HL-60/S4 treated with phorbol 12-myristate 13-acetate at 8.2 ng/mL for 4 days and 3 days (cell line): ENCODE measurements at regions not wholly inside any gene's neighbourhood (a gene's known extent, or its start where the extent isn't known, plus 50 kb on each side); places are given as distances from the start of the nearest gene placed in this dataset.
"Not testable (repeated sequence)": the region's sequence is repeated elsewhere in the genome, so short reads cannot be mapped to it uniquely, and the experiment has no call there.

Source experiments
- in situ Hi-C: fragments of 300-500 bp; cut with MboI; formaldehyde crosslinking; loops from 2 replicates; pipeline ENCODE4 v1.15.0; 2022; ENCODE audit warnings: low sequenced_read_pairs

DNA sequence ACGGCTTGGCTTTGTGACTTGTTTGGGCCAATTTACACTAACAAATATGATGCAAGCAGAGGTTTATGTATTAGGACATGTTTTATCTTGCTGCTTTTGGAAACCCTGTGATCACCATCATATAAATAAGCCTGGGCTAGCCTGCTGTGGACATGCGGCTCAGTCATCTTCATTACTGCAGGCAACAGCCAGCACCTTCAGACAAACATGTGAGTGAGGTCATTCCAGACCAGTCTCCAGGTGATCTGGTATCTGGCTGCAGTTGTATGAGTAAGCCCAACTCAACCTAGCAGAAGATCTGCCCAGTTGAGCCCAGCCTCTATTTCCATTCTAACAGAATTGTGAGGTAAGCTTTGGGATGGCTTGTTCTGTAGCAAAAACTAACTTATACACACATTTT is 254.6 kb upstream of the ATP5MC3 start:
- in situ Hi-C loops = no loop called here

DNA sequence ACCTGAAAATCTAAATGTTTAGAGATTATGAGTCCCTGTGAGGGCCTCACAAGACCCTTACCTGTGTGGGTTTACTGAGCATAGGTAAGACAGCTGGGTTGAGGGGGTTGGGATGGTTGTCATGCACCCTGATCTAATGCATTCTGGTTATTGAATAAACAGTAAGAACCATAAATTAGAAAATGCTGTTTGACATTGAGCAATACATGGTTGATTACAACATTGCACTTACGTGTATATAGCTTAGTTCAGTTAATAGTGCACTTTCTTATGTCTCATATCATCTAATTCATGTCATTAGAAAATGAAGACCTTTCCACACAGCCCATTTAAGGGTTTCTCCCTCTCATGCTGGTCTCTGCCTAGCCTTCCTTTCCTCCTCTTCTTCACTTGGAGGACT is 253.5 kb upstream of the ATP5MC3 start:
- in situ Hi-C loops = no loop called here

DNA sequence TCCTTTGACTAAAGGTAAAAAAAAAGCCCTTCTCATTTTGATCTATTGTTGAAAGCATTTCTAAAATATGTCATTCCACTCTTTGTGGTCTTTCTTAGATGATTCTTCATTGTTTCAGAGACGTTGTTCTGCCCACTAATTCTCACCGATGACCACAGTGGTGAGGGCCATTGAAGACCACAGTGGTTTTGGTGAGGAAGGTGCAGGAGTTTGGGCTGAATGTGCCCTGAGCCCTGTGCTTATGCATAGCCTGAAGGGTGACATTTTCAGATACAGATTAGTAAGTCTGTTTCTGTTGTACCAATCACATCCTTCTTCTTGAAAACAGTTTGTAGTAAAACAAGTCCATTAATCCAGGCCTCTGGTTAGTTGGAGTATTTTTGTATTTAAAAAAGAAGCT is 251.3 kb upstream of the ATP5MC3 start:
- in situ Hi-C loops = no loop called here

DNA sequence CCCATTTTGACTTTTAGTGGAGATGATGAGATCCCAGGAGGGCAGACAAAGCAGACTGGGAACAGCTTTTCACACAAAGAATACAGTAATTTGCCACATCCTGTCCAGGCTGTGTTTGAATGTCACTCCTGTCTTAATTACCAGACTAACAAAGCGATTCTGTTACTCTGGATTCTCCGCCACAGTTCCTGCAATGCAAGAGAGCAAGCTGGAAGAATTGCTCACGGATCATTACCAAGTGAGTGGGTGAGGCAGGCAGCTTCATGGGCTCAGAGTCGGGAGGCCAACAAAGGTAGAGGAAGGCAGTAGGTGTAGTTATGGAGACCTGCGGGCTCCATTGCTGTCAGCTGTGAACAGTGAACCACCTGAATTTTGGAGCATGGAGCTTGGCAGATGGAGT is 250.5 kb upstream of the ATP5MC3 start:
- in situ Hi-C loops = no loop called here

DNA sequence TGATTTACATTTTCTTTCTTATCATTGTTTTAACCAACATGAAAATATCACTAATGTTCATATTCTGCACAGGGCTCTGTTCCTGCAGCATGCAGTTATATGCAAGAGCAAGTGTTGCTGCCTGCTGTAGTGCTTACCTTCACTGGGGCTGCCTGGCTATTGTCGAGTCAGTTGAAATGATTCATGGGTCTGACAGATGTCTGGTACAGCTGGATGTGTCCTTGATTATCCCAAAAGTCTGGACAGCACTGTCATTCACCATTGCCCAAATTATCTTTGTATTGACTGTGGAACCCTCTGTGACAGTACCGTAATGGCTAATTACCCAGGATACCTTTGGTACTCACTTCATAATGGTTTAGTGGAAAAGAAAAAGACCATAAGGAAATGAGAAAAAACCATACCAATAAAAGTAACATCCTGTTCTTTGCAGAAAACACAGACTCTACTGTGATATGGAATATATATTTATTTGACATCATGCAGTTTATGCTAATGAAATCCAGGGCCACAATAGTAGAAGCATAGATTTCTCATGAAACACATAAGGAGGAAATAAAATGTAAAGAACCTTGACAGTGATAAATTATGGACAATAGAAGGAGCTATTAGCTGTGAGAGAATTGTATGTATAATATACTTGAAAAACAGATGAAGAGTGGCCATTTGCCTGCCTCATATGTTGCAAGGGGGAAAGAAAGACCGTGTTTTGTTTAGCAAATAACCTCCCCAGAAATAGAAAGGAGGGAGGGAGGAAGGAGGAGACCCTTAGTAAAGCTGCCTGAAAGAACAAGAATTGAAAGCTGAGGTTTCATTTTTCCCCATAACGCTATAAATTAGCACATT is 249.8 kb upstream of the ATP5MC3 start:
- in situ Hi-C loops = no loop called here

DNA sequence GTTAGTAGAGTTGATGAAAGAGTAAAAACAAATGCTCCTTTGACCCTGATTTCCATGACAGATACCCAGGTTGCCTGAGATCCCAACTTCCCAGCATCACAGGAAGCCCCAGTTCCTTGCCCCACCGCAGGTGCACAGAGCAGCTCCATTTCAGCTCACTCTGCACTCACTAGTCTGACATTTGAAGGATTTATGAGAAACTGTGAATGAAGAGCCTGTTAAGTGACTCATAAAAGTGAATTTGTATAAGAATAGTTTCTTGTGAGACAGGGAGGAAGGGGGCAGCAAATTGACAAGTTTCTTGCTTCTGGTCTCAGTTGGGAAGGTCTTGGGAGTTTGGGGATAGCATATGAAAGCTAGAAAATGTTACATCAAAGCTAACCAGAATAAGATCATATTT is 248.7 kb upstream of the ATP5MC3 start:
- in situ Hi-C loops = no loop called here

DNA sequence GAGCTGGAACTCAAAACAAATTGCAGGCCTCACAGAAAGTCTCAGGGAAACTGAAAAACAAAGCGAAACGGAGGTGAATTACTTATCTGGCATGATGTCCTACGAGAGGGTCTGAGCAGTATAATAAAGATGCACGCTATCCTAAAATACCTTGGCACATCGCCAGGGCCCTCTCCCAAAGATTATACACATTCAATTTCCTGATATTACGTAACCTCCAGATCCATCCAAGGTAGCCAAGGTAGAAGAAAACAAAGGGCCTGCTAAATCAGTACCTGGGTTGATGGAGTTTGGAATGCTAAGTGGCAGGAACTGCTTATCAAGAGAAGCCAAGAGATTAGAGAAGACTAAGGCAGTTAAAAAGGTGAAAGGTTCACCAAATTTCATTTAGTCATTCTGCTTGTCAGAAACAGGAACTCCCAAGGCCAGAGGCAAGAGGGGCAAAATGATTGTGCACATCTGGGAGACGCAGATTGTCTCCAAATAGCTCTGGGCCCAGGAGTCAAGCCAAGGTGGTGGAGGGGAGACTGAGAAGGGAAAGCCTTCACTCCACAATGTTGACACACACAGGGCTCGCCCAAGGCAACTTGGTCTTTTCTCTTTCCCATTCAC is 236.8 kb upstream of the ATP5MC3 start:
- in situ Hi-C loops = no loop called here

DNA sequence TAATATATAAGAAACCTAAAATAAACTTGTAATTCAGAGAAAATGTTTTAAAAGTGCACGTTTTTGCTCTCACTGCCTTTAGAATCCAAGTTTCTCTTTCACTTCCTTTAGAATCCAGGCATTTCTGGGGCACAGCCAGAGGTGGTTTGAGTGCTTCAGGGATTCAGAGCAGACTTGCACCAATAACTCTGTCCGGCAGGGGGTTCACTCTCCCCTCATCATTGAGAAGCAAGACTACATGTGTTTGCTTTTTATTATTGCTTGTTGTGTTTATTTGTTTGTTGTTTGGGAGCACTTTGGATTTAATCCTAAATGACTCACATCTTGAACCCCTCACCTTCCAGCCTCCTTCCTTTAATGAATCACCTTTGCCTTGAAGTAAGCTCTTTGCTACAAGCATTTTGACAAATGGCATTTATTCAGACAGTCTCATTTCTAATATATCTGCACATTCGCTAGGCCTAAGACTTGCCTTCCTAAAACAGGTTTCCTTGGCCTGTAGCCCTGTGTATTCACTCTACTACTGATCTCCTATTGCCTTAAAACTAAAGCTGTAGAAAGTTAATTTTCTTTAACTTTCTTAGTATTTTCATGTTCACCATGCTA is 233.5 kb upstream of the ATP5MC3 start:
- in situ Hi-C loops = no loop called here

DNA sequence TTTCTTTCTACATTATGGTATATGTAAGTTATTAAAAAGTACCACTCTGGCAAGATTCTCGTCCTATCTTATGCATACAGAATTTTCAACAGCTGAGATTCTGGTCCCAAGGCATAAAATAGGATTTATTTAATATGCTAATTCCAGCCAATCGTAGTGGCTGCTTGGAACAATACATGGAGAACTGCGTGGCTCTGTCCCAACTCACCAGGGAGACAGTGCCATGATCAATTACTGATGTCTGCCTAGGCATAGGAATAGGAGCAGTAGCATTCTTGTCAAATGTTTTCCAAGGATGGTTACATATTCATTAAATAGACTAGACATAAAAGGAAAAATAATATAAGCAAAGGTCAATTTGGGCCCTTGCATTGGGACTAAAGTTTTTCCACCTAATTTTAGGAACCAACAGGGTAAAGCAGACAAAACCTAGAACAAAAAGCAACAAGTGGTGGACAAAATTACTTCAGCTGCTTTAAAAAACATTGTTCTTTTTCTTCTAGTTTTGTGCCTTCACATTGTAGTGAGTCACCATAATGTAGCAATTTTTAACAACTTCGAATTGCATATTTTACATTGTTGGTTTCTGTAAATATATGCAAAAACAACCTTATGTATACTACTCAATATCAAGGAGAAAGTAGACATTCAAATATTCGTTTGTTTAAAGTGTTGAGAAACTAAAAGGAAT is 232.8 kb upstream of the ATP5MC3 start:
- in situ Hi-C loops = no loop called here

DNA sequence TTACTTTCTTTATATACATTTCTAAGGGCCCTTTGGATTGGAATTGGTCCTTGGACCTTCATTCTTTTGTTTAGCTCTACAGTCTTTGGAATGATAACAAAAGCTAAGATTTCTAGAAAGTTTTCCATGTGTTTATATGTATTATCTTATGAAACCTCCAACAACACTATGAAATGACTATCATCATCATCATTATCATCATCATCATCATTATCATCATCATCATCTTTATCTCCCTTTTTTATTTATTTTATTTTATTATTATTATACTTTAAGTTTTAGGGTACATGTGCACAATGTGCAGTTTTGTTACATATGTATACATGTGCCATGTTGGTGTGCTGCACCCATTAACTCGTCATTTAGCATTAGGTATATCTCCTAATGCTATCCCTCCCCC is 229.4 kb upstream of the ATP5MC3 start:
- in situ Hi-C loops = not testable (repeated sequence)

DNA sequence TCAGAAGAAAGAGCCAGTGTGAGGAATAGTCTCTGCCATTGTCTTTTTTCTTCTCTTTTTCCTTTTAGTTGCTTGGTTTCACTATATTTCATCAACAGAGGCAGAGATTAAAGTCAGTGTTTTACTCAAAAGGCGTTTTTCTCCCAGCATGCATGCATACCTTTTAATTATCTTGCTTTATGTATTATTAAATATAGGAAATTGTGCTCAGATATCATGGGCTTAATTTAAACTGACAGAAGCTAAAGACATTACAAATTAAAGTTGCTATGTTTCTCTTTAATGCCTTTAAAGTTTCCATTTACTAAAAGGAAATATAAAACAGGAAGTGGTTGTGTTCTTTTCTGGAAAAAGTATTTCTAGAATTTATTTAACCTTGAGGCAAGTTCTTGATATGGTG is 223.3 kb upstream of the ATP5MC3 start:
- in situ Hi-C loops = no loop called here

DNA sequence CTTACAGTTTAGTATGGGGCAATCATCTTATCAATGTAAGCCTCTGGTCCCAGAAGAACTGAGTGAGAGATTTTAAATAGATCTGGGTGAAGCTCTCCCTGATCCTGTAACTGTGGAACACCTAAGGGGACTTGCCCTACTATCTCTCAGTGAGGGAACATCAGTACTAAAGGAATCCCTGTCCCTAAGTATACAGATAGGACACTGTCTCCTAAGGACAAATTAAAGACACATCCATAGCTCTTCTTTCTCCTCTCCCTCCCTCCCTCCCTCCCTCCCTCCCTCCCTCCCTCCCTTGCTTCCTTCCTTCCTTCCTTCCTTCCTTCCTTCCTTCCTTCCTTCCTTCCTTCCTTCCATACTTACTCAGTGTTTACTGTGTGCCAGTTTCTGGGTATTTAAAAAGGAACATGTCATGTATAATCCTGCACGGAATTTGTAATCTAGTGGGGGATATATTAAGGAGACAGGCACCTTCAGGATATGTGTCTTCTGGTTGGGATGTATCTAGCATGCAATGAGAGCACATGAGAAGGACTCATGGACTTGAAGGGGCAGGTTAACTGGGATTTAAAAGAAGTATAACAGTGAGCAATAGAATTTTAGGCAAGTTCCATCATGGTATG is 222.2 kb upstream of the ATP5MC3 start:
- in situ Hi-C loops = no loop called here

DNA sequence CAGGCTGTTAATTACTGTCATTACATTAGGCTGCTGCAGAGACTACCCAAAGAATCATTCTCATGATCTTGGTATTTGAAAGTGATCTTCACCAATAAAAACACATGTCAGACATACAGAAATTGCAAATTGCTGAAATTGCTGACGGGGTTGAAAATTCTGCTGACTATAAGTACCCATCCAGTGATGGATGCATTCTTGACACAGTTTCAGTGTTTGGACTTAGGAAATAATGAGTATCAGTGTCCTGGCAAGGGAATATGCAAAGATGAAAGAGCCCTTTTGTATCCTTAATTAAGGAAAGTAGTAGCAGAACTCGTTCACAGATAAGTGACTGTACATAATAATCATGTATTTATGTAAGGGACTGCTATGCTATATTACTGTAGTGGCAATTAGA is 221.1 kb upstream of the ATP5MC3 start:
- in situ Hi-C loops = no loop called here

DNA sequence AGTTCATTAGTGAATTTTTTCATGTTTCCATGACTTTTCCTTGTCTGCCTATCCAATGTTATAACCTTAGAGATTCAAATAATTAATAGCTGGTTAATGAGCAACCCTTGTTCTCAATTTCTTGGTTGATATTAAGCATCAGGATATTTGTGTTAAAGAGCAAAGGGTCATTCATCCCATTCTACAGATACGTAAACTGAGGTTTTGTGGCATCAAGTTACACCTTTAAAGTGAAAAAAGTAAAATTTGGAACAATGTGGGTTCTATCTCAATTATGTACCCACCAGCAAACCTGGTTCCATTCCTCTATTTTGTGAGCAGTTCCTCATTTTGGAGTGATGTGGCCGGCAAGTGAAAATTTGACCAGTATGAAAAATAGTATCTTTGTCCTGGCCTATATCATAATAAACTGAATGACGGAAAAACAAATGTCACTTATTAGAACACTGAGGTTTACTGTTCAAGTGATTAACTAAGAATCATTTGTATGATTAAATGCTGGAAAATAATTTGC is 220.5 kb upstream of the ATP5MC3 start:
- in situ Hi-C loops = no loop called here

DNA sequence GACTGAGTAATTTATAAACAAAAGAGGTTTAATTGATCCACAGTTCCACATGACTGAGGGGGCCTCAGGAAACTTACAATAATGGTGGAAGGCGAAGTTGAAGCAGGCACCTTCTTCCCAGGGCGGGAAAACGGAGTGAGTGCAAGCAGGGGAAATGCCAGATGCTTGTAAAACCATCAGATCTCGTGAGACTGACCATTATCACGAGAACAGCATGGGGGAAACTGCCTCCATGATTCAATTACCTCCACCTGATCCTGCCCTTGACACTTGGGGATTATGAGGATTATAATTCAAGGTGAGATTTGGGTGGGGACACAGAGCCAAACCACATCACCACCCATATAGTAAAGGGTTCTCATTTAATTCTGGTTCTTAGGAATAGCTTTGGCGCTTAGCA is 219.5 kb upstream of the ATP5MC3 start:
- in situ Hi-C loops = no loop called here

DNA sequence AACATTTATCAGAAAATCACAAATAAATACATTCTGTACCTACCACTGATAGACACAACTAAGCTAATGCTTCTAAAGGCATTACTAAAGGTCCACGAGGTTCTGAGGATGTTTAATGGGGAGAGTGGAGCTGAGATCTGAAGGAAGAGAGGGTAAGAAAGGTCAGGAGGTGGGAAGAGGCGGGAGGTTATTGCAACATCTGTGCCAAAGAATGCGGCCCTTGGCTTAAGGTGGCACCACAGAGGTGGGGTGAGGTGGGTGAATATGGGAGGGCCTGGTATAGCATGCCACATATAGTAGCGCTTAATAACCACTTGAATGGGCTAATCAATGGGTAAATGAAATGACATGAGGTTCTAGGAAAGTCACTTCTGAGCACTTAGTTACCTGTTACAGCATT is 217.8 kb upstream of the ATP5MC3 start:
- in situ Hi-C loops = no loop called here

DNA sequence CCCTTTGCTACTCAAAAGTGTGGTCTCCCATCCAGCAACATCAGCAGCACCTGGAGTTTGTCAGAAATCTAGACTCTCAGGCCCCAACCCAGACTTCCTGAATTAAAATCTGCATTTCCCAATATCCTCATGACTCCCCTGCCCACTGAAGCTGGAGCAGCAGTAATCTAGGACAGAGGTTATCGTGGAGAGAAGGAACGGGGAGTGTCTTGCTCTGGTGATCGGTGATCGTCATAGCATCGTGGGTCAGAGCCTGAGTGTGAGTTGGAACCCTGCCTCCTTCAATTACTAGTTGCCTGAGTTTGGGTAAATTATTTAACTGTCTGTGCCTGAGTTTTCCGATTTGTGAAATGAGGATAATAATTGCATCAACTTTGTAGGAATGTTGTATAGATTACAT is 217.3 kb upstream of the ATP5MC3 start:
- in situ Hi-C loops = no loop called here

DNA sequence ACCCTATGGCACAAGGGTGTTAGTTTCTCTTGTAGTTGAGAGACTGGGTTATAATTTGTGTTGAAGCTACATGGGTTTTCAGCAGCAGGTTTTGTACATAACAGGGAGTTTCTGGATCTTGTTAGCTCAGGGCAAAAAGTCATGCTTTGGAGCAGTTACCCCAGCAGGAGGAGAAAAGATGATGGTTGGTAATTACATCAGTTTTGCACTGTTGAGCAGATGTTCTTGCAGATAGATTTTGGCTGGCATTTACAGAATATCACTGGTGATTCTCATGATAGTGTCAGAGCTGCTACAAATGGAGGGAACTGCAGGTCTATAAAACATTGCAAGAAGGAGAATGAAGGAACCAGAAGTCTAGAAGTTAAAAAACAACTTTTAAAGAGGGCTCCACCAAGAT is 215.2 kb upstream of the ATP5MC3 start:
- in situ Hi-C loops = no loop called here

DNA sequence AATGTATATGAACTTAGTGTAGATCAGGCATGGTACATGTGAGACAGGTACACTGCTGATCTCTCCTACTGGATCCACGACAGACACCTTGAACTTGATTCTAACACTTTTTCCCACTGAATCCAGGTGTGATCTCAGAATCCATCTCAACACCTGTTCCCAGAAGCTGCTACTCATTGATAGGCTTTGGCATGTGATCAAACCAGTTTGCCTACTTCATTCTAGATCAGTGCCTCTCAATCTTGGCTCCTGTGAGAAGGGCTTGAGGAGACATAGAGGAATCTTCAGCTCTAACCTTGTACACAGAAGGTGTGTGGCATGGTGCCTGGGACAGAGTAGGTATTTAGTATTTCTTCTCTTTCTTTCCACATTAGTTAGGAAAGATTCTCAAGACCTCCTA is 212.3 kb upstream of the ATP5MC3 start:
- in situ Hi-C loops = no loop called here

DNA sequence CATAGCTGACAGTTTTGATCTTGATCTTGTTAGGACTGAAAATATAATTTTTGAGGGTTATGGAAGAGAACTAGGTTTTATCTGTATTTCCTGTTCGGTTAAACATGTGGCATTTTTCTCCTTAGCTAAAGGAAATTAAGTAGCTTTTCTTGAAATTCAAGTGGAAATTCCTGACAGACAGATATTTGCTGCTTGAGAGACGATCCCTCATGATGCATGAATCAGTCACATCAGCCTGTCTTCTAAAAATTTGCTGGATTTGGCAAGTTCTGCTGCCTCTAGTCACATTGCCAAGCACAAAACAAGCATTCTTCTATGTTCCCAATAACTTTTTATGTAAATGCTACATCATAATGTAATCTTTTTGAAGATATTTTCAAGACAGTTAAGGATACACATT is 201.8 kb upstream of the ATP5MC3 start:
- in situ Hi-C loops = no loop called here

DNA sequence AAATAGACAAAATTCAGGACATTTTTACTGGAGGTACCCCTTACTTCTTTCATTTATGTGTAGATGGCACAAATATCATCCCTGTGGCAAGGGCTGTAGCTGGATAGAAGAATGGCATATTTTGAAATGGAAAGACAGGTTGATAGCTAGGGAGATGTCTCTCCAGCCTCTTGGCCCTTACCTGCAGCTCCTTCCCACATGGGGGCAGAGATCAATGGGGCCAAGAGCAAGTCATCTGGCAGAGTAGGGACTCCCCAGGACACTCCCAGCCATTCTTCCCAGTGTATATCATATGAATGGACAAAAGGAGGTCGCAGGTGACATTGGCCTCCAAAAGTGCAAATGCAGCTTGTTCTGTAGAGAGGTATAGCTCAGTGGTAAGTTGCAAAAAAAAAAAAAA is 192.2 kb upstream of the ATP5MC3 start:
- in situ Hi-C loops = loop anchor here (25.0 kb wide), 1 partner anchor 714 kb away; the partner anchor contains the start of genes EVX2, HOXD12 and HOXD13
